ENCODE measurements at regions not wholly inside any gene's neighbourhood (a gene's known extent, or its start where the extent isn't known, plus 50 kb on each side); places are given as distances from the start of the nearest gene placed in this dataset.

GRCh38 chr3:18643281-18643680 lies 218.1 kb upstream of the SATB1 start:
- no peak overlapping the region for H2BK20ac ChIP-seq (ENCODE audit: low read length)
- H2AK5ac ChIP-seq (ENCODE audit: low read depth, low read length) = no peak overlapping the region
- no peak overlapping the region for H2BK120ac ChIP-seq (replicated peaks; ENCODE audit: low read depth, low read length)
- no peak overlapping the region for H3K14ac ChIP-seq (ENCODE audit: insufficient read length)
- H4K5ac ChIP-seq (ENCODE audit: insufficient read length, low read depth, low read length) = no peak overlapping the region
- no peak overlapping the region for H3K4me2 ChIP-seq (ENCODE audit: insufficient read depth in 1 of 2, low read depth in 2 of 2, low read length in 2 of 2)
- no peak for FAIRE-seq
- CTCF ChIA-PET (ENCODE audit: partially characterized antibody) = interaction anchor here (0.7 kb wide), 1 partner anchor 30 kb away, joined by 3 read pairs; no protein-coding TSS in a partner anchor
- POLR2A ChIA-PET (ENCODE audit: partially characterized antibody) = no interaction called here
- no peak overlapping the region for H3K9ac ChIP-seq (replicated peaks in 1 of 4; ENCODE audit: extremely low read depth in 1 of 4, low read depth in 3 of 4, low read length in 3 of 4)
- no peak overlapping the region for H2BK5ac ChIP-seq (ENCODE audit: low read depth, low read length)
- no peak overlapping the region for H4K91ac ChIP-seq (replicated peaks; ENCODE audit: insufficient read length, low read length)
- H2BK12ac ChIP-seq (ENCODE audit: low read depth, low read length) = no peak overlapping the region
- no peak for DNase-seq (ENCODE audit: low read depth in 1 of 2, low spot score in 2 of 2)
- H3K56ac ChIP-seq (replicated peaks; ENCODE audit: insufficient read length, low read depth, low read length) = no peak overlapping the region
- H3K23me2 ChIP-seq (ENCODE audit: low read depth, low read length) = no peaks in the 10 kb centered on the region
- no peaks in the 10 kb centered on the region for H3K9me3 ChIP-seq (ENCODE audit: insufficient read depth in 2 of 2, low read depth in 1 of 2, low read length in 1 of 2)
- no peaks in the 10 kb centered on the region for H3K79me2 ChIP-seq (ENCODE audit: control insufficient read depth in 1 of 2, insufficient read depth in 2 of 2, low read length in 2 of 2)
- H3K27me3 ChIP-seq (replicated peaks in 1 of 4; ENCODE audit: control insufficient read depth in 3 of 4, extremely low read depth in 1 of 4, insufficient read depth in 3 of 4, low read length in 3 of 4) = no peaks in the 10 kb centered on the region
- no peak overlapping the region for H3K23ac ChIP-seq (ENCODE audit: insufficient read length)
- no peaks in the 10 kb centered on the region for H3K36me3 ChIP-seq (ENCODE audit: control insufficient read depth in 2 of 4, insufficient read depth in 4 of 4, low read length in 3 of 4)
- no peak overlapping the region for H3K18ac ChIP-seq (ENCODE audit: extremely low read depth, low read length)
- H2BK15ac ChIP-seq (ENCODE audit: low read length) = no peak overlapping the region
- H3K4me1 ChIP-seq (replicated peaks in 1 of 4; ENCODE audit: control insufficient read depth in 3 of 4, insufficient read depth in 4 of 4, low read length in 3 of 4) = no peaks in the 10 kb centered on the region
- no peaks in the 10 kb centered on the region for H4K20me1 ChIP-seq (replicated peaks in 1 of 2; ENCODE audit: control insufficient read depth in 1 of 2, insufficient read depth in 2 of 2, low read length in 2 of 2)
- no peak overlapping the region for H3K4me3 ChIP-seq (ENCODE audit: extremely low read depth in 1 of 4, insufficient read depth in 2 of 4, low read depth in 3 of 4, low read length in 4 of 4)
- WGBS, 2 experiments (ENCODE audit: extremely low coverage in 1 of 2, insufficient coverage in 1 of 2, insufficient read length in 1 of 2, insufficient replicate concordance in 2 of 2, low coverage in 1 of 2, low lambda C conversion rate in 2 of 2, missing lambda C conversion rate in 1 of 2) = 93% methylated on average over 3 of the region's 3 CpGs; no CpG with 5 or more reads in 1 of the 2 experiments
- no peak overlapping the region for H3K4ac ChIP-seq (replicated peaks; ENCODE audit: insufficient read length, low read depth, low read length)
- no peaks in the 10 kb centered on the region for H3K79me1 ChIP-seq (ENCODE audit: low read depth, low read length)
- no peak overlapping the region for H3K27ac ChIP-seq (ENCODE audit: low read depth, low read length)
- TF ChIP-seq TBP (IDR thresholded peaks at IDR 0.05; ENCODE audit: low read depth, low read length) (no peak), KDM5A (IDR thresholded peaks at IDR 0.05; ENCODE audit: low read length) (no peak), EZH2 (IDR thresholded peaks at IDR 0.05; ENCODE audit: low read depth, low read length, severe bottlenecking) (no peak), SP2 (IDR thresholded peaks at IDR 0.05; ENCODE audit: low read length) (no peak), KDM1A (IDR thresholded peaks at IDR 0.05; ENCODE audit: borderline replicate concordance, low read length) (no peak), YY1 (IDR thresholded peaks at IDR 0.05; ENCODE audit: low read depth, low read length) (no peak), CHD1 (IDR thresholded peaks at IDR 0.05; ENCODE audit: low read depth, low read length) (no peak), RXRA (IDR thresholded peaks at IDR 0.05; ENCODE audit: insufficient read depth, low read depth, low read length) (no peak), ASH2L (IDR thresholded peaks at IDR 0.05; ENCODE audit: low read length) (no peak), SUZ12 (IDR thresholded peaks at IDR 0.05; ENCODE audit: low read length) (no peak)
- H2AFZ ChIP-seq (ENCODE audit: low read length) = no peak overlapping the region
- no peak overlapping the region for H4K8ac ChIP-seq (ENCODE audit: extremely low read depth, insufficient read depth, low read length)

Measured in H1 (cell line).